Fibroblast of lung (primary cell): ENCODE measurements at regions not wholly inside any gene's neighbourhood (a gene's known extent, or its start where the extent isn't known, plus 50 kb on each side); places are given as distances from the start of the nearest gene placed in this dataset.

ENCODE experiments used
- CTCF ChIP-seq, 2 donors: IDR thresholded peaks in 1 of 2; conservative IDR thresholded peaks in 1 of 2; 1 replicate in 1 of 2; 2 replicates in 1 of 2; pipeline ENCODE4 v1.5.1; 2011 to 2012; ENCODE audit warnings: low read length in 2 of 2, control low read depth in 1 of 2, inconsistent platforms in 1 of 2, low read depth in 1 of 2, mild to moderate bottlenecking in 1 of 2
- EZH2 ChIP-seq: IDR thresholded peaks from 2 replicates; pipeline ENCODE4 v1.5.1; 2012; ENCODE audit warnings: low read length, control low read depth, mild to moderate bottlenecking; ENCODE audit errors: missing control alignments

GRCh38 chr6:21707524-21708319 lies 114.2 kb downstream of the SOX4 start:
- no peak for TF ChIP-seq CTCF (conservative IDR thresholded peaks at IDR 0.05 in 1 of 2, IDR thresholded peaks at IDR 0.05 in 1 of 2; ENCODE audit: low read depth in 1 of 2, low read length in 2 of 2)
- TF ChIP-seq EZH2: no peak
